ENCODE measurements at regions not wholly inside any gene's neighbourhood (a gene's known extent, or its start where the extent isn't known, plus 50 kb on each side); places are given as distances from the start of the nearest gene placed in this dataset.

DNA sequence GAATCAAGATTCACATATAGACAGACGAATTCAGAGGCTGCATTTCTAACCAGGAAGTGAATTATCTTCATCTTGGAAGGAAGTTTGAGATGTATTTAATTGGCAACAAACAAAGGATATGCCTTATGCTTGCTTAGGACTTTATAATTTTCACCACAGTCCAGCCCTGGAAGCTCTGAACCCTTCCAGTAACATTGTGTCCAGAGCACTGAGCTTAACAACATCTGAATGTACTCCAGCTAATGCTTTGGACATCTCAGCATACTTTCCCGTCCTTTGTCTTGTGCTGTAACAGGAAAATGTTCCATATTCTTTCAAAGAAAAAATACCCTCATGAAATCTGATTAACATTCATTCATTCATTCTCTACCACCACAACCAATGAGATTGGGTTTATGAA is 136.3 kb upstream of the SPATS2L start:
- no peaks in the 10 kb centered on the region for H3K36me3 ChIP-seq
- no peak for DNase-seq (ENCODE audit: low spot score in 2 of 2)
- H3K27me3 ChIP-seq = no peaks in the 10 kb centered on the region
- WGBS, 2 donors = 81% methylated on average over 2 of the region's 2 CpGs
- H3K9me3 ChIP-seq = peaks cover 0 to 6% (median 0%) of the 10 kb centered on the region in 4 donors
- TF ChIP-seq EP300 (IDR thresholded peaks at IDR 0.05) (no peak), POLR2A (IDR thresholded peaks at IDR 0.05) (no peak)
- TF ChIP-seq, protein P1, sequence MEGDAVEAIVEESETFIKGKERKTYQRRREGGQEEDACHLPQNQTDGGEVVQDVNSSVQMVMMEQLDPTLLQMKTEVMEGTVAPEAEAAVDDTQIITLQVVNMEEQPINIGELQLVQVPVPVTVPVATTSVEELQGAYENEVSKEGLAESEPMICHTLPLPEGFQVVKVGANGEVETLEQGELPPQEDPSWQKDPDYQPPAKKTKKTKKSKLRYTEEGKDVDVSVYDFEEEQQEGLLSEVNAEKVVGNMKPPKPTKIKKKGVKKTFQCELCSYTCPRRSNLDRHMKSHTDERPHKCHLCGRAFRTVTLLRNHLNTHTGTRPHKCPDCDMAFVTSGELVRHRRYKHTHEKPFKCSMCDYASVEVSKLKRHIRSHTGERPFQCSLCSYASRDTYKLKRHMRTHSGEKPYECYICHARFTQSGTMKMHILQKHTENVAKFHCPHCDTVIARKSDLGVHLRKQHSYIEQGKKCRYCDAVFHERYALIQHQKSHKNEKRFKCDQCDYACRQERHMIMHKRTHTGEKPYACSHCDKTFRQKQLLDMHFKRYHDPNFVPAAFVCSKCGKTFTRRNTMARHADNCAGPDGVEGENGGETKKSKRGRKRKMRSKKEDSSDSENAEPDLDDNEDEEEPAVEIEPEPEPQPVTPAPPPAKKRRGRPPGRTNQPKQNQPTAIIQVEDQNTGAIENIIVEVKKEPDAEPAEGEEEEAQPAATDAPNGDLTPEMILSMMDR (IDR thresholded peaks at IDR 0.05) = no peak
- no peaks in the 10 kb centered on the region for H3K4me1 ChIP-seq
- H3K4me3 ChIP-seq = no peak overlapping the region
- H3K27ac ChIP-seq = no peak overlapping the region

DNA sequence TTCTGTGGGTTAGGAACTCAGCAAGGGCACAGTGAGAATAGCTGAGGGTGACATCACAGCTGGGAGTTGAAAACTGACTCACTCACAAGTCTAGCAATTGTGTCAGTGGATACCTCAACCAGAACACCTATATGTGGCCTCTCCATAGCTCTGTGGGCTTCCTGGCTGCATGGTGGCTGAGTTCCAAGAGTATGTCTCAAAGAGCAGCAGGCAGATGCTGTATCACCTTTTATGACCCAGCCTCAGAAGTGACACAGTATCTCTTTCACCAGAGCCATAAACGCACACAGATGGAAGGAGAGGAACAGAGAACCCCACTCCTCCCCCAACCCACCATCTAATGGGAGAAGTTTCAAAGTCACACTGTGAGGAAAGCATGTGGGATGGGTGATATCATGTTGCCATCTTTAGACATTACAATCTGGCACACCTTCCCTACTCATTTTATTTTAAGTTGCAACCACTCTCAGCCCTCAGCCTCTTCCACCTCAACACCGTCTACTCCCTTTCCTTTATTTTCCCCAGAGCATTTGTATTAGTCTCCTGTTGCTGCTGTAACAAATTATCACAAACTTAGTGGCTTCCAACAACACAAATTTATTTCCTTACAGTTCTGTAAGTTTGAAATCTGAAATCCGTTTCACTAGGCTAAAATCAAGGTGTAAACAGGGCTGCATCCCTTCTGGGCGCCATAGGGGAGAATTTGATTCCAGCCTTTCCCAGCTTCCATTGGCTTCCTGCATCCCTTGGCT is 134.6 kb upstream of the SPATS2L start:
- Histone ChIP-seq H3K4me3 (no peak overlapping the region), H3K27ac (no peak overlapping the region), H3K4me1 (no peaks in the 10 kb centered on the region), H3K27me3 (no peaks in the 10 kb centered on the region), H3K36me3 (no peaks in the 10 kb centered on the region), H3K9me3 (no peaks in the 10 kb centered on the region)
- 69 to 70% methylated on average over 4 of the region's 4 CpGs for WGBS, 2 donors
- TF ChIP-seq POLR2A (IDR thresholded peaks at IDR 0.05) = no peak
- TF ChIP-seq EP300 (IDR thresholded peaks at IDR 0.05) = no peak
- TF ChIP-seq, protein P1 (IDR thresholded peaks at IDR 0.05) = no peak
- no peak for DNase-seq (ENCODE audit: low spot score in 2 of 2)

- Histone ChIP-seq H3K4me1 (no peaks in the 10 kb centered on the region), H3K36me3 (no peaks in the 10 kb centered on the region), H3K27ac (no peak overlapping the region), H3K9me3 (no peaks in the 10 kb centered on the region), H3K27me3 (no peaks in the 10 kb centered on the region), H3K4me3 (no peak overlapping the region)
- no peak for DNase-seq (ENCODE audit: low spot score in 2 of 2)
- WGBS, 2 donors = 89 to 96% methylated on average over 1 of the region's 1 CpG
- TF ChIP-seq, protein P1 (IDR thresholded peaks at IDR 0.05) = no peak
- TF ChIP-seq POLR2A (IDR thresholded peaks at IDR 0.05) = no peak
- TF ChIP-seq EP300 (IDR thresholded peaks at IDR 0.05) = no peak
Observed at GRCh38 chr2:200172521-200172920, 134.0 kb upstream of the SPATS2L start.

GRCh38 chr2:200172944-200173581 is 133.4 kb upstream of the SPATS2L start:
- Histone ChIP-seq H3K4me3 (no peak overlapping the region), H3K27ac (no peak overlapping the region), H3K27me3 (no peaks in the 10 kb centered on the region), H3K36me3 (no peaks in the 10 kb centered on the region), H3K4me1 (no peaks in the 10 kb centered on the region), H3K9me3 (no peaks in the 10 kb centered on the region)
- DNase-seq (ENCODE audit: low spot score in 2 of 2) = no peak
- 50 to 60% methylated on average over 9 of the region's 9 CpGs for WGBS, 2 donors
- TF ChIP-seq EP300 (IDR thresholded peaks at IDR 0.05) (no peak), POLR2A (IDR thresholded peaks at IDR 0.05) (no peak)
- TF ChIP-seq, protein P1 (IDR thresholded peaks at IDR 0.05) = no peak

DNA sequence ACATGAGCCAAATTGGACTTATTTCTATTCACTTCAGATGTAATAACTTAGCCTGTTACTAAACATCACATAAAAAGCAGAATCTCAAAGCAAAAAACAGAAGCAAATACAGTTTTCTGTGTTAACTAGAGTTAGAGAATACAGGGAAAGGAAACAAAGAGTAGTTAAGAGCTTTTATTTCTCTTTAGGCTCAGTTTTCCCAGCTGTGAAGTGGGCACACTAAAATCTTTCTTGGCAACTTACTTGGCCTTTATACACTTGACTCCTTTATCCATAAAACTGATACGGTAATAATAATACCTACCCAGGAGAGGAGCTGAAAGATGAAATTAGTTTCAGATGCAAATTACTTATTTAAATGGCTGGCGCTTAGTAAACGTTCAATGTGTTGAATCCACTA is 132.8 kb upstream of the SPATS2L start:
- TF ChIP-seq, protein P1 (IDR thresholded peaks at IDR 0.05) = no peak
- TF ChIP-seq POLR2A (IDR thresholded peaks at IDR 0.05) = no peak
- TF ChIP-seq EP300 (IDR thresholded peaks at IDR 0.05) = no peak
- Histone ChIP-seq H3K36me3 (no peaks in the 10 kb centered on the region), H3K9me3 (no peaks in the 10 kb centered on the region), H3K4me1 (no peaks in the 10 kb centered on the region), H3K27me3 (no peaks in the 10 kb centered on the region), H3K4me3 (no peak overlapping the region), H3K27ac (no peak overlapping the region)
- WGBS, 2 donors = 82% methylated on average over 3 of the region's 3 CpGs
- no peak for DNase-seq (ENCODE audit: low spot score in 2 of 2)

Data from tibial nerve (tissue), 4 donors.